ENCODE measurements at regions not wholly inside any gene's neighbourhood (a gene's known extent, or its start where the extent isn't known, plus 50 kb on each side); places are given as distances from the start of the nearest gene placed in this dataset.

DNA sequence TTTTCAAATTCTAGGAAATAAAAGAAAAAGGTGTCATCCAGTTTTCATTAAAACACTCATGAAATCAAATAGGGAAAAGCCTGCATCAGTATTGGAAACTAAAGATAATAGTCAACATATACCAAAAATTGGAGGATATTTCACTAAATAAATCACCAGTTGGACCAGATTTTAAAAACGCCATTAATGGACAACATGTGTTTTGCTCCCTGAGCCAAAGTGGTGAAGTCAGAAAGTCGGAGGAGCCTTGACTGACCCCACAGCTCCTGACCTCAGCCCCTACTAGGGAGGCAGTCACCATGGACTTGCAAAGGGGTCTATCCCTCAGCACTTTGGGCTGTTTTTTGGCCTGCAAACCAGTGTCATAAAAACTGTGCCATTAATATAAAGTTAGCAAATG, 98.3 kb upstream of the SEC61G start:
- TF ChIP-seq, protein P1, sequence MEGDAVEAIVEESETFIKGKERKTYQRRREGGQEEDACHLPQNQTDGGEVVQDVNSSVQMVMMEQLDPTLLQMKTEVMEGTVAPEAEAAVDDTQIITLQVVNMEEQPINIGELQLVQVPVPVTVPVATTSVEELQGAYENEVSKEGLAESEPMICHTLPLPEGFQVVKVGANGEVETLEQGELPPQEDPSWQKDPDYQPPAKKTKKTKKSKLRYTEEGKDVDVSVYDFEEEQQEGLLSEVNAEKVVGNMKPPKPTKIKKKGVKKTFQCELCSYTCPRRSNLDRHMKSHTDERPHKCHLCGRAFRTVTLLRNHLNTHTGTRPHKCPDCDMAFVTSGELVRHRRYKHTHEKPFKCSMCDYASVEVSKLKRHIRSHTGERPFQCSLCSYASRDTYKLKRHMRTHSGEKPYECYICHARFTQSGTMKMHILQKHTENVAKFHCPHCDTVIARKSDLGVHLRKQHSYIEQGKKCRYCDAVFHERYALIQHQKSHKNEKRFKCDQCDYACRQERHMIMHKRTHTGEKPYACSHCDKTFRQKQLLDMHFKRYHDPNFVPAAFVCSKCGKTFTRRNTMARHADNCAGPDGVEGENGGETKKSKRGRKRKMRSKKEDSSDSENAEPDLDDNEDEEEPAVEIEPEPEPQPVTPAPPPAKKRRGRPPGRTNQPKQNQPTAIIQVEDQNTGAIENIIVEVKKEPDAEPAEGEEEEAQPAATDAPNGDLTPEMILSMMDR (IDR thresholded peaks at IDR 0.05) = no peak
- TF ChIP-seq POLR2AphosphoS5 (IDR thresholded peaks at IDR 0.05; ENCODE audit: low read depth, low read length) = no peak
- TF ChIP-seq TCF7L2 (IDR thresholded peaks at IDR 0.05; ENCODE audit: low read depth, low read length) = no peak

All from Panc1 (cell line).